ENCODE measurements at regions not wholly inside any gene's neighbourhood (a gene's known extent, or its start where the extent isn't known, plus 50 kb on each side); places are given as distances from the start of the nearest gene placed in this dataset.

DNA sequence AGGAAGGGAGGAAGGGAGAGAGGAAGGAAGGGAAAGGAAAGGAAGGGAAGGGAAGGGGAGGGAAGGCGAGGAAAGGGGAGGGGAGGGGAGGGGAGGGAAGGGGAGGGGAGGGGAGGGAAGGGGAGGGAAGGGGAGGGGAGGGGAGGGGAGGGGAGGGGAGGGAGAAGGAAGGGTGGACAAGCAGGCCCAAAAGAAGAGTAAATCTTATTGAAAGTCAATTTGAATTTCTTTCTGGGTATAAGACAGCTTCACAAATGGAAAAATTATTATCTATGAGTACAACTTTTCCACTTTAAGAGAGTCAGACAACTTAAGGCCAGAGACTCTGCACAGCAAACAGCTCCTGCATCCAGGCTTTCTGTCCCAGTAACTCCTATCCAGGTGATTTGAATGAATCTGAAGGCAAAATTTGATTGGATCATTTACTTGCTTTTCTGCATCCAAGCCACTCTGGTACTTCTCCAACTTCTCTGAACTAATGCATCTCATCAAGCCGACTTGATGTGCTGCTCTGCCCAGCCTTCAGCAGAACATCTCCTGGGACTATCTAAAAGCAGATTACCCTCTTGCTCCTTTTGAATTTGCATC, 363.4 kb upstream of the KIF2A start:
- CTCF ChIA-PET = no interaction called here
- no peak for DNase-seq
- no peaks in the 10 kb centered on the region for H3K27me3 ChIP-seq (ENCODE audit: insufficient read depth, low read length, poor library complexity, severe bottlenecking)
- no peak overlapping the region for H3K4me3 ChIP-seq (ENCODE audit: low read length)
- Mint-ChIP-seq H3K4me3 (no peak overlapping the region), H3K27ac (no peak overlapping the region), H3K27me3 (peaks cover 0 to 5% of the 10 kb centered on the region in 2 donors), H3K4me1 (no peaks in the 10 kb centered on the region), H3K9me3 (no peaks in the 10 kb centered on the region), H3K36me3 (no peaks in the 10 kb centered on the region)
- H3K4me1 ChIP-seq (ENCODE audit: insufficient read depth, low read length) = no peaks in the 10 kb centered on the region
- no peaks in the 10 kb centered on the region for H3K9me3 ChIP-seq (ENCODE audit: low read length)
- H3K36me3 ChIP-seq (ENCODE audit: insufficient read depth, low read length) = no peaks in the 10 kb centered on the region
- POLR2A ChIA-PET = no interaction called here
- no peak overlapping the region for H3K27ac ChIP-seq (ENCODE audit: low read depth, low read length)

DNA sequence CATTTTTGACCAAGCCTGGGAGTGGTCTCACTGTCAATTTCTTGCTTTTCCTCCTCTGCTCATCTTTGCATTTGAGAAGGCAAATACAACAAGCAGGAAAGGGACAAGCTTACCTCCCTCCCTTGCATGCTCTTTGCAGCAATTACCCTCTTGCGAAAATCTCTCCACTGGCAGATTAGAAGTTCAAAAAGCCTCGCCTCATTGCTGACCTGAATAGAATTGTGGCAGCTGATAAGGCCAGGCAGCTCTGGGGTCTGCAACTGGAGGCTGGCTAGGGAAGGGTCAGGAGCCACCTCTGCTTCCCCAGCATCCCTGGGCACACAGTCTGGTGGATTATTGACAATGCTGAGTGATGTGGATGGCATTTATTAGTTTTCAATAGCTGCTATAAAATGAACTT, 362.3 kb upstream of the KIF2A start:
- ChIA-PET CTCF (no interaction called here), POLR2A (no interaction called here)
- no peak for DNase-seq
- H3K9me3 ChIP-seq (ENCODE audit: low read length) = no peaks in the 10 kb centered on the region
- Mint-ChIP-seq H3K36me3 (no peaks in the 10 kb centered on the region), H3K9me3 (peaks cover 0 to 2% (median 0%) of the 10 kb centered on the region in 5 donors), H3K4me3 (no peak overlapping the region), H3K27me3 (peaks cover 0 to 5% of the 10 kb centered on the region in 2 donors), H3K27ac (no peak overlapping the region), H3K4me1 (no peaks in the 10 kb centered on the region)
- H3K4me3 ChIP-seq (ENCODE audit: low read length) = no peak overlapping the region
- H3K4me1 ChIP-seq (ENCODE audit: insufficient read depth, low read length) = no peaks in the 10 kb centered on the region
- H3K27ac ChIP-seq (ENCODE audit: low read depth, low read length) = no peak overlapping the region
- H3K36me3 ChIP-seq (ENCODE audit: insufficient read depth, low read length) = no peaks in the 10 kb centered on the region
- no peaks in the 10 kb centered on the region for H3K27me3 ChIP-seq (ENCODE audit: insufficient read depth, low read length, poor library complexity, severe bottlenecking)

DNA sequence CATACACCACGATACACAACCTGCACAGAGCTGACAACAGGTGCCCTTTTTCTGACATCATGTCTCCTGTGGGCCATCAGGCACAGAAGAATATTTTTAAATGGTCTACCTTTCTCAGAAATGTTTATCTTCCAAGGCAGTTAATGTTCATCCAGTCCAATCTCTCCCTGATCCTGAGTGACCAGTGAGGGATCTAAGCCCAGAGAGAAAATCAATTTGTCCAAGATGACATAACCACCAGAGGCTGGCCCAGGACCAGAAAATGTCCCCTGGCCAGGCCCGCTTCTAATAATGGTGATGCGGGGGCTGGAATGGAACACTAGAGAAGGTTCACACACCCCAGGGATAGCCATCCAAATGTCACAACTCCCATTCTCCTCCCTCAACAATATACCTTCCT, 357.9 kb upstream of the KIF2A start:
- peaks cover 0 to 5% of the 10 kb centered on the region in 2 donors for H3K27me3 Mint-ChIP-seq
- POLR2A ChIA-PET = no interaction called here
- Histone ChIP-seq H3K9me3 (ENCODE audit: low read length) (no peaks in the 10 kb centered on the region), H3K36me3 (ENCODE audit: insufficient read depth, low read length) (no peaks in the 10 kb centered on the region), H3K27me3 (ENCODE audit: insufficient read depth, low read length, poor library complexity, severe bottlenecking) (no peaks in the 10 kb centered on the region), H3K27ac (ENCODE audit: low read depth, low read length) (no peak overlapping the region), H3K4me3 (ENCODE audit: low read length) (no peak overlapping the region), H3K4me1 (ENCODE audit: insufficient read depth, low read length) (no peaks in the 10 kb centered on the region)
- CTCF ChIA-PET = no interaction called here
- no peak overlapping the region for H3K27ac Mint-ChIP-seq
- H3K9me3 Mint-ChIP-seq = peaks cover 0 to 2% (median 0%) of the 10 kb centered on the region in 5 donors
- no peak overlapping the region for H3K4me3 Mint-ChIP-seq
- no peaks in the 10 kb centered on the region for H3K4me1 Mint-ChIP-seq
- DNase-seq = no peak
- peaks cover 0 to 2% (median 0%) of the 10 kb centered on the region in 3 donors for H3K36me3 Mint-ChIP-seq

DNA sequence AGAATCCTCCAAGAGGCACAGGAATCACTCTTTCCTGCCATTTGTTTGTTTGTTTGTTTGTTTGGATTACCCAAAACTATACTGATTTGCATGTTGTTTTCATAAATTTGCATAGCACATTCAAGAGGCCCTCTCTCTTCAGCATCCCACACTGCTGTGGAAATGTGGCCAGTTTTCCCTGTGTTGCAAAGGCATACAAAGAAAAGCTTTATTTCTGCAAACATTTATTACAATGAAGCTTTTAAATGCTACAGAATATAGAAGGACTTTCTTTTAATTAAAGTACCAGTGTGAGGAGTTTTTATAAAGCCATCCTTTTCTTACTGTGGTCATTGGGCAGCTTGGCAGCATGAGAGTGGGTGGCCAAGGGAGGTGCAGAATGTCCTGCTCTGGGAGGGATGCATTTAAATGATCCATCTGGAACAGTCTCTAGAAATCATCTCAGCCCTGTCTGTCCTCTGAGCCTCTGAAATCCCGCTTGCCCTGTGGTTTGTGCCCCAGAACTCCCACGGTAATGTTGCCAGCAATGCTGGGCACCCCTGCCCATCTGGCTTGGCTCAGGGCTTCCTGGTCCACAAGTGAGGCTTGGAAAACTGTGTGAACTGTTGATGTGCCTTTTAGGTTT, 356.8 kb upstream of the KIF2A start:
- ChIA-PET POLR2A (no interaction called here), CTCF (no interaction called here)
- Histone ChIP-seq H3K4me3 (ENCODE audit: low read length) (no peak overlapping the region), H3K36me3 (ENCODE audit: insufficient read depth, low read length) (no peaks in the 10 kb centered on the region), H3K27ac (ENCODE audit: low read depth, low read length) (no peak overlapping the region), H3K27me3 (ENCODE audit: insufficient read depth, low read length, poor library complexity, severe bottlenecking) (no peaks in the 10 kb centered on the region), H3K9me3 (ENCODE audit: low read length) (no peaks in the 10 kb centered on the region), H3K4me1 (ENCODE audit: insufficient read depth, low read length) (no peaks in the 10 kb centered on the region)
- Mint-ChIP-seq H3K27ac (peak overlapping the region in 1 of 8 donors; percentile 11), H3K4me1 (no peaks in the 10 kb centered on the region), H3K36me3 (peaks cover 0 to 2% (median 0%) of the 10 kb centered on the region in 3 donors), H3K4me3 (no peak overlapping the region), H3K9me3 (peaks cover 0 to 2% (median 0%) of the 10 kb centered on the region in 5 donors), H3K27me3 (peaks cover 0 to 5% of the 10 kb centered on the region in 2 donors)
- DNase-seq = no peak

DNA sequence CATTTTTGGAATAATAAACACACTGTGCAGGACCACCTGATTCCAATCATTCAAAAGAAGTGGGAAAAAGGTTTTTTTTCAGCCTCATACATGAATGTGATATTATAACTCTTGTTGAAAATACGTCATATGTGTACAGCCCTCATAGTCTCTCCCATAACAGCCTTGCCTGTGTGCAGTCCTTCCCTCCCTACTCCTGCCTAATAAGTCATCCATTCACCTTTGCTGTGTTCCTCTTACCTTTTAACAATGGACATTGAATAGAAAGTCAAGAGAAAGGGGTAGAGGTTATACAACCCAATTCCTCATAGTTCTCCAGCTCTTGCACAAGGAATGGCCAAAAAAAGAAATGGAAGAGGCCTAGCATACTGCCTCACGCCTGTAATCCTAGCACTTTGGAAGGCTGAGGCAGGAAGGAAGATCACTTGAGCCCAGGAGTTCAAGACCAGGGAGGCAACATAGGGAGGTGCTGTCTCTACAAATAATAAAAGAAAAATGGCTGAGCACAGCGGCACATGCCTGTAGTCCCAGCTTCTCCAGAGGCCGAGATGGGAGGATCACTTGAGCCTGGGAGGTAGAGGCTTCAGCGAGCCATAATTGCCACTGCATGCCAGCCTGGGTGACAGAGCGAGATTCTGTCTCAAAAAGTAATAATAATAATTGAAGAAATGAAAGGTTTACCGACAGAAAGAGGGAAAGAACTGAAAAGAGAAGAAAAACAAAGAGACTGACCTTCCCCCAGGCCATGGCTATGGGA, 356.1 kb upstream of the KIF2A start:
- ChIA-PET CTCF (no interaction called here), POLR2A (no interaction called here)
- Mint-ChIP-seq H3K27ac (no peak overlapping the region), H3K4me3 (no peak overlapping the region), H3K36me3 (peaks cover 0 to 2% (median 0%) of the 10 kb centered on the region in 3 donors), H3K4me1 (no peaks in the 10 kb centered on the region), H3K9me3 (peaks cover 0 to 2% (median 0%) of the 10 kb centered on the region in 5 donors), H3K27me3 (peaks cover 0 to 5% of the 10 kb centered on the region in 2 donors)
- H3K4me1 ChIP-seq (ENCODE audit: insufficient read depth, low read length) = no peaks in the 10 kb centered on the region
- no peak overlapping the region for H3K4me3 ChIP-seq (ENCODE audit: low read length)
- no peaks in the 10 kb centered on the region for H3K9me3 ChIP-seq (ENCODE audit: low read length)
- no peaks in the 10 kb centered on the region for H3K36me3 ChIP-seq (ENCODE audit: insufficient read depth, low read length)
- no peak for DNase-seq
- no peaks in the 10 kb centered on the region for H3K27me3 ChIP-seq (ENCODE audit: insufficient read depth, low read length, poor library complexity, severe bottlenecking)
- no peak overlapping the region for H3K27ac ChIP-seq (ENCODE audit: low read depth, low read length)

DNA sequence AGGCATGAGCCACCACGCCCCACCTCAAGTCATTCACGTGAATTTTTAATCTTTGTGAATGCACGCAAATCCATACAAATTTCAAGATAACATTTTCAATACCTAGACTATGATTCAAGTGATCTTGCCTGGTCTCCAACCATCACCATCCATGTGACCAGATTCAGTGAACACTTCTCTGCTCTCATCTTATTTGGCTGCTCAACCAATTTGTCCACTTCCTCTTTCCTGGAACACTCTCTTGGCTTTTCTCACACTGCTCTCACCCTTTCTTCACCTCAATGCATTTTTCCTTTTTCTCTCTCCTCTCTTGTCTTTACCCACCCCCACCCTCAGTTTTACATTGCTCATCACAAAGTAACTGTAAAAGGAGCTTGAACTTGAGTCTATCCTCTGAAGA, 354.7 kb upstream of the KIF2A start:
- no peak for DNase-seq
- peaks cover 0 to 2% (median 0%) of the 10 kb centered on the region in 3 donors for H3K36me3 Mint-ChIP-seq
- POLR2A ChIA-PET = no interaction called here
- H3K4me1 Mint-ChIP-seq = no peaks in the 10 kb centered on the region
- no peak overlapping the region for H3K27ac ChIP-seq (ENCODE audit: low read depth, low read length)
- no peaks in the 10 kb centered on the region for H3K9me3 ChIP-seq (ENCODE audit: low read length)
- no peaks in the 10 kb centered on the region for H3K36me3 ChIP-seq (ENCODE audit: insufficient read depth, low read length)
- H3K4me3 Mint-ChIP-seq = no peak overlapping the region
- H3K27me3 ChIP-seq (ENCODE audit: insufficient read depth, low read length, poor library complexity, severe bottlenecking) = no peaks in the 10 kb centered on the region
- H3K4me1 ChIP-seq (ENCODE audit: insufficient read depth, low read length) = no peaks in the 10 kb centered on the region
- CTCF ChIA-PET = no interaction called here
- H3K27me3 Mint-ChIP-seq = peaks cover 0 to 3% of the 10 kb centered on the region in 2 donors
- no peak overlapping the region for H3K4me3 ChIP-seq (ENCODE audit: low read length)
- H3K27ac Mint-ChIP-seq = no peak overlapping the region
- peaks cover 0 to 2% (median 0%) of the 10 kb centered on the region in 5 donors for H3K9me3 Mint-ChIP-seq

DNA sequence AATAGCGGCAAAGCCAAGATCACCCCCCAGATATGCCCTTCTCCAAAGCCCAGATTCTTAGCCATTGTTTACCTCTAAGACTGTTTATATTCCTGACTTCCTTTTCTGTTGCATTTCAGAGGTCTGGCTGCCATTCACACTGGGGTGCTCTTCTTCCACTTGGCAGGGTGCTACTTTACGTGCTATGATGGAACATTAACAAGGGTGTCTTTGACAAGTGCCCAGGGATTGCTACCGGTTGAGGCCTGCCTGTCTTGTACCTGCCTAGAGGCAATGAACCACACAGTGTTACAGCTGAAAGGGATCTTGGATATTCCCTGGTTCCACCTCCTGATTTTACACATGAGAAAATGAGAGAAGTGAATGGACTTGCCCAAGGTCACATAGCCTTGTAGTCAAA, 352.1 kb upstream of the KIF2A start:
- H3K27me3 ChIP-seq (ENCODE audit: insufficient read depth, low read length, poor library complexity, severe bottlenecking) = no peaks in the 10 kb centered on the region
- H3K27ac Mint-ChIP-seq = no peak overlapping the region
- no peak overlapping the region for H3K4me3 Mint-ChIP-seq
- peaks cover 0 to 2% (median 0%) of the 10 kb centered on the region in 5 donors for H3K9me3 Mint-ChIP-seq
- no peaks in the 10 kb centered on the region for H3K9me3 ChIP-seq (ENCODE audit: low read length)
- no peaks in the 10 kb centered on the region for H3K4me1 Mint-ChIP-seq
- H3K27ac ChIP-seq (ENCODE audit: low read depth, low read length) = no peak overlapping the region
- H3K36me3 ChIP-seq (ENCODE audit: insufficient read depth, low read length) = no peaks in the 10 kb centered on the region
- H3K4me1 ChIP-seq (ENCODE audit: insufficient read depth, low read length) = no peaks in the 10 kb centered on the region
- DNase-seq = no peak
- peaks cover 0 to 2% (median 0%) of the 10 kb centered on the region in 3 donors for H3K36me3 Mint-ChIP-seq
- POLR2A ChIA-PET = no interaction called here
- no peak overlapping the region for H3K4me3 ChIP-seq (ENCODE audit: low read length)
- no peaks in the 10 kb centered on the region for H3K27me3 Mint-ChIP-seq
- CTCF ChIA-PET = no interaction called here

DNA sequence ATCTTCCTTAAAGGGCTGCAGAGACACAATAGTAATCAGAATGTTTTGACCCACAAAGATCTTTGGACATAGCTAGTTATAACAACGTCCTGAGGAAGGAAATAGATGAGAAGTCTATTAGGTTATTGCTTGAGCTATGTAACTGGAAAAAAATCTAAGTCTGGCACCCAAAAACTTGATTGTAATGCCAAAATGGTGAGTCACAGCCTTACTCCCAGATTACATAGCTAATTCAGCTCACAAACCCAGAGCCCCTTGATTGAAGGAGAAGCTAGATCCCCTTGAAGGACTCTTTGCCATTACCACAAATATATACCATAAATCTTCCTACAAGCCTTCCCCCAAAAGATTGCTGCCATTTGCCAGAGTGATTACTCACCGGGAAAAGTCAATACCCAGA, 341.8 kb upstream of the KIF2A start:
- Histone ChIP-seq H3K27me3 (ENCODE audit: insufficient read depth, low read length, poor library complexity, severe bottlenecking) (no peaks in the 10 kb centered on the region), H3K36me3 (ENCODE audit: insufficient read depth, low read length) (no peaks in the 10 kb centered on the region), H3K4me1 (ENCODE audit: insufficient read depth, low read length) (no peaks in the 10 kb centered on the region), H3K4me3 (ENCODE audit: low read length) (no peak overlapping the region), H3K9me3 (ENCODE audit: low read length) (no peaks in the 10 kb centered on the region), H3K27ac (ENCODE audit: low read depth, low read length) (no peak overlapping the region)
- ChIA-PET CTCF (no interaction called here), POLR2A (no interaction called here)
- Mint-ChIP-seq H3K36me3 (no peaks in the 10 kb centered on the region), H3K27ac (no peak overlapping the region), H3K9me3 (peaks cover 0 to 3% (median 2%) of the 10 kb centered on the region in 5 donors), H3K4me1 (no peaks in the 10 kb centered on the region), H3K27me3 (no peaks in the 10 kb centered on the region), H3K4me3 (no peak overlapping the region)
- no peak for DNase-seq
